C4-2B (cell line): ENCODE measurements at regions not wholly inside any gene's neighbourhood (a gene's known extent, or its start where the extent isn't known, plus 50 kb on each side); places are given as distances from the start of the nearest gene placed in this dataset.
"Not testable (repeated sequence)": the region's sequence is repeated elsewhere in the genome, so short reads cannot be mapped to it uniquely, and the experiment has no call there.

Experiments used
- H3K27ac ChIP-seq: fragments of 450-650 bp; 2 replicates; pipeline ENCODE4 v1.5.1; 2017
- CTCF ChIP-seq: fragments of 450-650 bp; conservative IDR thresholded peaks from 2 replicates; pipeline ENCODE4 v1.5.1; 2017; ENCODE audit warnings: mild to moderate bottlenecking
- ZFX ChIP-seq: fragments of 450-650 bp; IDR thresholded peaks from 2 replicates; pipeline ENCODE4 v1.6.1; 2017

- TF ChIP-seq ZFX (no peak), CTCF (no peak)
These were observed 86.4 kb downstream of the BMP15 start for GRCh38 chrX:50996930-50997329.

GRCh38 chrX:51000384-51000783 is 89.8 kb downstream of the BMP15 start:
- not testable (repeated sequence) for H3K27ac ChIP-seq

More at GRCh38 chrX:50996930-50997329, 86.4 kb downstream of the BMP15 start:
- H3K27ac ChIP-seq: no peak overlapping the region

GRCh38 chrX:51001733-51002632 is 91.4 kb downstream of the BMP15 start:
- H3K27ac ChIP-seq: not testable (repeated sequence)

- TF ChIP-seq CTCF: no peak
- TF ChIP-seq ZFX: no peak
- no peak overlapping the region for H3K27ac ChIP-seq
These were observed 95.5 kb downstream of the BMP15 start for GRCh38 chrX:51006064-51006463.

GRCh38 chrX:51024106-51024696 is 113.7 kb downstream of the BMP15 start:
- TF ChIP-seq CTCF (no peak), ZFX (no peak)

GRCh38 chrX:51026862-51027261 is 116.3 kb downstream of the BMP15 start:
- H3K27ac ChIP-seq: no peak overlapping the region
- TF ChIP-seq ZFX (no peak), CTCF (no peak)

More at GRCh38 chrX:51024106-51024696, 113.7 kb downstream of the BMP15 start:
- no peak overlapping the region for H3K27ac ChIP-seq

GRCh38 chrX:51035746-51036145 is 125.2 kb downstream of the BMP15 start:
- TF ChIP-seq ZFX (no peak), CTCF (no peak)
- H3K27ac ChIP-seq: no peak overlapping the region

GRCh38 chrX:51047950-51048349 is 137.4 kb downstream of the BMP15 start:
- TF ChIP-seq CTCF (no peak), ZFX (no peak)
- H3K27ac ChIP-seq: no peak overlapping the region
